Mesodermal cell (in vitro differentiated cells): ENCODE measurements at regions not wholly inside any gene's neighbourhood (a gene's known extent, or its start where the extent isn't known, plus 50 kb on each side); places are given as distances from the start of the nearest gene placed in this dataset.
"Not testable (repeated sequence)": the region's sequence is repeated elsewhere in the genome, so short reads cannot be mapped to it uniquely, and the experiment has no call there.

Experiments used
- H3K27ac ChIP-seq: 2 replicates; pipeline ENCODE4 v1.7.0; 2013; ENCODE audit warnings: mild to moderate bottlenecking, low read depth, low read length, moderate library complexity; ENCODE audit not compliant: severe bottlenecking
- H3K36me3 ChIP-seq: 2 replicates; pipeline ENCODE4 v1.7.1; 2013; ENCODE audit warnings: mild to moderate bottlenecking, low read length, moderate library complexity; ENCODE audit not compliant: control insufficient read depth, insufficient read depth
- H3K4me1 ChIP-seq: one replicate; pipeline ENCODE4 v1.7.1; 2013; ENCODE audit warnings: mild to moderate bottlenecking, low read length; ENCODE audit not compliant: insufficient read depth, control insufficient read depth, poor library complexity, severe bottlenecking
- H3K4me3 ChIP-seq: 2 replicates; pipeline ENCODE4 v1.7.0; 2013; ENCODE audit warnings: low read length, control low read depth, mild to moderate bottlenecking; ENCODE audit not compliant: insufficient read depth, poor library complexity, severe bottlenecking; ENCODE audit errors: extremely low read depth
- H3K9me3 ChIP-seq: 2 replicates; pipeline ENCODE4 v1.7.1; 2013; ENCODE audit warnings: mild to moderate bottlenecking, low read length, moderate library complexity; ENCODE audit not compliant: control insufficient read depth
- WGBS, 2 experiments: methylation state at CpG; one replicate each; pipeline ENCODE4 v1.1.5; 2013; ENCODE audit warnings: missing lambda C conversion rate in 2 of 2; ENCODE audit not compliant: insufficient coverage in 2 of 2; 5-methylcytosine and 5-hydroxymethylcytosine counted together

GRCh38 chr2:52409308-52410118 lies 1358.1 kb upstream of the CHAC2 start:
- not testable (repeated sequence) for H3K27ac ChIP-seq, H3K9me3 ChIP-seq, H3K36me3 ChIP-seq, H3K4me3 ChIP-seq, H3K4me1 ChIP-seq
- 60 to 85% methylated on average over 1 to 8 of the region's 12 CpGs for WGBS, 2 experiments

DNA sequence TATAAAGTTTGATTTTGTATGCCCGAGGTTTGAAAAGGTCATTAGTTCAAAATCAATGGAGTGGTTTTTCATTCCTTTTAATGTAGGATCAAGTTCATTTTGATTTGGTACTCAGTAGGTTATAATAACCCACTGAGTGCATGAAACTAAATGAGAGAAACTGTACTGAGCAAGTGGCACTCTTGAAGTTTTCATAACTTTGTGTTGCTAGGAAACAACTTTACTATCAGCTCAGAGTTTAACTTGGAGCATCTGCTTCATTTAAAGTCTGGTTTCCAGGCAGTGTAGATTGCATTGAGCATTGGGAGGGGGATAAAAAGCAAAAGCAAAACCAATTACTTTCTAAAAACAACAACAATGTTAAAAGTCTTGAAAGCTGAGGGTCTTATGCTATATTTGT lies 1361.6 kb upstream of the CHAC2 start:
- Histone ChIP-seq H3K9me3 (no peaks in the 10 kb centered on the region), H3K36me3 (no peaks in the 10 kb centered on the region), H3K27ac (no peak overlapping the region), H3K4me1 (no peaks in the 10 kb centered on the region), H3K4me3 (no peak overlapping the region)
- WGBS, 2 experiments: 89% methylated on average over 1 of the region's 1 CpG; no CpG with 5 or more reads in 1 of the 2 experiments

GRCh38 chr2:52404866-52405265 lies 1362.7 kb upstream of the CHAC2 start:
- H3K27ac ChIP-seq: no peak overlapping the region
- no peaks in the 10 kb centered on the region for H3K9me3 ChIP-seq
- WGBS, 2 experiments: 100% methylated on average over 1 of the region's 3 CpGs; no CpG with 5 or more reads in 1 of the 2 experiments
- H3K36me3 ChIP-seq: no peaks in the 10 kb centered on the region
- H3K4me1 ChIP-seq: no peaks in the 10 kb centered on the region
- no peak overlapping the region for H3K4me3 ChIP-seq

DNA sequence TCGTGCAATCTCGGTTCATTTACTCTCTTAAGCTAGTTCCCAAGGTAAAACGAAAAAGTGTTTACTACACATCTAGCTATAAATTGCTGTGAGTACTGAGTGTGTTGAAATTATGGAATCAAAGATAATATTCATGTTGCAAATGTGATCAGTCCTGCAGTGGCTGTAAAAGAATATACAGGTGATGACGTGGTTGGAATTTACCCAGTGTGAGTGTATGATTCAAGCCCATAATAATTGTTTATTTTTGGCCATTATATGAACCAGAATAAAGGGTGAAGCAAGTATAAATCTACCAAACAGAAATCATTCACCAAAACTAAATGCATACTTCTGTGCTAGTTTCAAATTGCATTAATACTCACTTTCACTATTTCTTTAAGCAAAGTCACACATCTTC lies 1363.6 kb upstream of the CHAC2 start:
- Histone ChIP-seq H3K27ac (no peak overlapping the region), H3K36me3 (no peaks in the 10 kb centered on the region), H3K9me3 (no peaks in the 10 kb centered on the region), H3K4me1 (no peaks in the 10 kb centered on the region), H3K4me3 (no peak overlapping the region)
- WGBS, 2 experiments: no CpG with 5 or more reads among the region's 4 CpGs

DNA sequence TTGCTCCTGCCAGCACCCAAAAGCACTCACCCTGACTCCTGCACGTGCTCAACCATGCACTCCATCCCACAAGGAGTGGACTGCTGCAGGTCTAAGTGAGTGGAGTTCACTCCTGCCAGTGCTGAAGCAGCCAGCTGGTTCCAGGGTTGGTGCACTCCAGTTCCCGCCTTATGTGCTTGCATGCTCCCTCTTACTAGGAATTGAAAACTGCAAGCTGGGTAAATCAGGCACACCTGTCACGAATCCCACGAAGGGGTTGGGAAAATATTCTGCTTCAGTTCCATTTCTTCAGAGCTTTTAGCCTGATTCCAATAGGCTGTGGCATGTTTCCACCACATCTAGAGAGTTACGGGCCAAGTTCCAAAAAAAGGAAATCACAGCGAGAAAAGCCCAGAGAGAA lies 1365.5 kb upstream of the CHAC2 start:
- H3K4me3 ChIP-seq: no peak overlapping the region
- no peaks in the 10 kb centered on the region for H3K4me1 ChIP-seq
- H3K27ac ChIP-seq: no peak overlapping the region
- no peaks in the 10 kb centered on the region for H3K9me3 ChIP-seq
- 78 to 87% methylated on average over 6 of the region's 6 CpGs for WGBS, 2 experiments
- H3K36me3 ChIP-seq: no peaks in the 10 kb centered on the region

- no peaks in the 10 kb centered on the region for H3K9me3 ChIP-seq
- no peak overlapping the region for H3K27ac ChIP-seq
- H3K36me3 ChIP-seq: no peaks in the 10 kb centered on the region
- H3K4me3 ChIP-seq: no peak overlapping the region
- H3K4me1 ChIP-seq: no peaks in the 10 kb centered on the region
- 75 to 83% methylated on average over 1 of the region's 1 CpG for WGBS, 2 experiments
Observed at GRCh38 chr2:52396836-52397235, 1364.9 kb upstream of the NRXN1 start.

DNA sequence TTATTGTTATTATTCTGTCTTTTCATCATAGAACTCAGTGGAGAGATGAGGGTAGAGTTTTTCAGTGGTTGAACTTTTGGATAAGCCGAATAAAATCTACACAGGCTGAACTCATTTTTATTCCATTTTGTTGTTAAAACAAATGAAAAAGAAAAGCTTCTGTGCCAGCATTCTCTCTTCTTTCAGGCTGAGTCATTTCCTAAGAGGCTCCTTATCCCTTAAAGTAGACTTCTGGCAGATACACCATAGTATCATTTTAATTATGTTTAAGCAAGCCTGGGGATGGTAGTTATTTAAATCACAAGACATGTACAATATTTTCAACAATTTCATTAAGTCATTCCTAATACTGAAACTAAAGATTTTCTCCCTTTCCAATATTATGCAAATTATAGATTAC lies 1364.0 kb upstream of the NRXN1 start:
- no peak overlapping the region for H3K4me3 ChIP-seq
- H3K27ac ChIP-seq: no peak overlapping the region
- no CpG with 5 or more reads among the region's 1 CpG for WGBS, 2 experiments
- H3K36me3 ChIP-seq: no peaks in the 10 kb centered on the region
- H3K9me3 ChIP-seq: no peaks in the 10 kb centered on the region
- no peaks in the 10 kb centered on the region for H3K4me1 ChIP-seq

- no CpG with 5 or more reads among the region's 1 CpG for WGBS, 2 experiments
- no peak overlapping the region for H3K27ac ChIP-seq
- H3K4me1 ChIP-seq: peaks cover 16% of the 10 kb centered on the region
- no peak overlapping the region for H3K4me3 ChIP-seq
- H3K9me3 ChIP-seq: no peaks in the 10 kb centered on the region
- H3K36me3 ChIP-seq: no peaks in the 10 kb centered on the region
Observed at GRCh38 chr2:52391621-52392020, 1359.7 kb upstream of the NRXN1 start.

- Histone ChIP-seq H3K9me3 (no peaks in the 10 kb centered on the region), H3K4me1 (peaks cover 19% of the 10 kb centered on the region), H3K4me3 (no peak overlapping the region), H3K36me3 (no peaks in the 10 kb centered on the region), H3K27ac (no peak overlapping the region)
Observed at GRCh38 chr2:52390651-52391050, 1358.7 kb upstream of the NRXN1 start.

GRCh38 chr2:52387937-52388590 lies 1356.1 kb upstream of the NRXN1 start:
- no peaks in the 10 kb centered on the region for H3K9me3 ChIP-seq
- H3K36me3 ChIP-seq: no peaks in the 10 kb centered on the region
- peaks cover 19% of the 10 kb centered on the region for H3K4me1 ChIP-seq
- no peak overlapping the region for H3K27ac ChIP-seq
- no peak overlapping the region for H3K4me3 ChIP-seq
- WGBS, 2 experiments: 73 to 86% methylated on average over 2 to 4 of the region's 5 CpGs

DNA sequence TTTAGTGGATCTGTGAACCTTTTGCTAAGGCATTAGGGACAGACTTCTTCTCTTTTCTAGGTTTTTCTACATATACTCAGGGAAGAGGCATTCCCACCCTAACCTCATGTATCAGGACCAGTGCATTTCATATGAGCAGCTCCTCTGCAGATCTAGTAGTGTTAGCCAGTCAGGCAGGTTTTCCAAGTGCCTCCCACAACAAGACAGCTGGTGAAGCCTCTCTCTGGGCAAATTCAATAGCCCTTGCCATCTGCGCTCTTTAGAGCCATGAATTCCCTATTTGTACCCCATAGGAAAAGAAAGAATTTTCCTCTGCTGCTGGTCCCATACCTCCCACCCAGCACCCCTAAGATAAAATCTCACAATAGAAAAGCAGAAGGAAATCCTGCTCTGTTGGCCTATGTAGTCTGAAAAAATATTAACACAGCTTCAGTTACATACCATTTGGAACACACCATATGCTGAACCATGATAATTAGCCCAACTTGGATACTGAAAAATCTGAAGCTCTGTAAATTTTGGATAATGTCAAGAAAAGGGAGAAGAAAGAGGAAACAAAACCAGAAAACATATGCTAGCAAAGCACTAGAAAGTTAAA lies 1354.6 kb upstream of the NRXN1 start:
- Histone ChIP-seq H3K4me1 (peaks cover 19% of the 10 kb centered on the region), H3K9me3 (no peaks in the 10 kb centered on the region), H3K36me3 (no peaks in the 10 kb centered on the region), H3K27ac (no peak overlapping the region), H3K4me3 (no peak overlapping the region)
- 100% methylated on average over 1 of the region's 1 CpG for WGBS, 2 experiments
